Astrocyte (in vitro differentiated cells and primary cell): ENCODE measurements at regions not wholly inside any gene's neighbourhood (a gene's known extent, or its start where the extent isn't known, plus 50 kb on each side); places are given as distances from the start of the nearest gene placed in this dataset.
A peak's percentile ranks its signal among the peaks of the same experiment; 100 is the strongest.

Experiments used
- DNase-seq: peaks from one replicate; pipeline ENCODE4 v3.0.0-alpha.2; 2010; ENCODE audit warnings: low read depth
- FAIRE-seq: peaks from 2 replicates; lab custom pipeline; 2011; peaks lifted over from hg19 to GRCh38; lab: Jason Lieb, UNC
- H2AFZ ChIP-seq: 2 replicates; pipeline ENCODE4 v1.6.0; 2012; ENCODE audit warnings: low read depth, low read length, inconsistent platforms
- H3K27ac ChIP-seq: 2 replicates; pipeline ENCODE4 v1.5.1; 2011; ENCODE audit warnings: low read depth, low read length, inconsistent platforms
- H3K27me3 ChIP-seq: 2 replicates; pipeline ENCODE4 v1.6.0; 2011; ENCODE audit warnings: low read length, inconsistent platforms; ENCODE audit not compliant: insufficient read depth
- H3K36me3 ChIP-seq: 2 replicates; pipeline ENCODE4 v1.5.1; 2011; ENCODE audit warnings: low read length, inconsistent platforms; ENCODE audit not compliant: insufficient read depth
- H3K4me1 ChIP-seq: 2 replicates; pipeline ENCODE4 v1.5.1; 2011; ENCODE audit warnings: low read length, inconsistent platforms; ENCODE audit not compliant: insufficient read depth
- H3K4me2 ChIP-seq: 2 replicates; pipeline ENCODE4 v1.6.0; 2012; ENCODE audit warnings: low read length, inconsistent platforms
- H3K4me3 ChIP-seq: 2 replicates; pipeline ENCODE4 v1.5.1; 2011; ENCODE audit warnings: low read depth, mild to moderate bottlenecking, low read length, inconsistent platforms; ENCODE audit not compliant: insufficient read depth
- H3K79me2 ChIP-seq: 2 replicates; pipeline ENCODE4 v1.6.0; 2012; ENCODE audit warnings: mild to moderate bottlenecking, low read length, inconsistent platforms; ENCODE audit not compliant: insufficient read depth
- H3K9ac ChIP-seq: 2 replicates; pipeline ENCODE4 v1.6.0; 2012; ENCODE audit warnings: mild to moderate bottlenecking, low read length, inconsistent platforms
- H3K9me3 ChIP-seq: 2 replicates; pipeline ENCODE4 v1.5.1; 2012; ENCODE audit warnings: low read depth, mild to moderate bottlenecking, low read length, inconsistent platforms; ENCODE audit not compliant: insufficient read depth
- H4K20me1 ChIP-seq: 2 replicates; pipeline ENCODE4 v1.6.0; 2012; ENCODE audit warnings: low read length, inconsistent platforms; ENCODE audit not compliant: insufficient read depth
- H3K27ac Mint-ChIP-seq: one replicate; pipeline ENCODE4 v1.8.0; 2021; ENCODE audit warnings: mild to moderate bottlenecking, mixed read lengths; ENCODE audit not compliant: unreplicated experiment
- H3K27me3 Mint-ChIP-seq: one replicate; pipeline ENCODE4 v1.8.0; 2021; ENCODE audit warnings: low read depth, mixed read lengths; ENCODE audit not compliant: unreplicated experiment
- H3K36me3 Mint-ChIP-seq: one replicate; pipeline ENCODE4 v1.8.0; 2021; ENCODE audit warnings: low read depth, mixed read lengths; ENCODE audit not compliant: unreplicated experiment
- H3K4me1 Mint-ChIP-seq: one replicate; pipeline ENCODE4 v1.8.0; 2021; ENCODE audit warnings: low read depth, mixed read lengths; ENCODE audit not compliant: unreplicated experiment
- H3K4me3 Mint-ChIP-seq: one replicate; pipeline ENCODE4 v1.8.0; 2021; ENCODE audit warnings: mild to moderate bottlenecking, moderate library complexity, mixed read lengths; ENCODE audit not compliant: unreplicated experiment
- H3K9me3 Mint-ChIP-seq: one replicate; pipeline ENCODE4 v1.8.0; 2021; ENCODE audit warnings: mild to moderate bottlenecking, mixed read lengths; ENCODE audit not compliant: unreplicated experiment
- CTCF ChIP-seq: IDR thresholded peaks from 2 replicates; pipeline ENCODE4 v1.5.1; 2011; ENCODE audit warnings: low read depth, mild to moderate bottlenecking, inconsistent platforms, low read length, moderate library complexity; ENCODE audit not compliant: insufficient read depth
- EZH2 ChIP-seq: IDR thresholded peaks from 2 replicates; pipeline ENCODE4 v1.6.1; 2012; ENCODE audit warnings: mild to moderate bottlenecking, low read length, inconsistent platforms; ENCODE audit not compliant: insufficient read depth

- TF ChIP-seq CTCF (no peak), EZH2 (no peak)
- H3K9me3 ChIP-seq = no peaks in the 10 kb centered on the region
- Mint-ChIP-seq H3K27ac (no peak overlapping the region), H3K4me3 (no peak overlapping the region), H3K4me1 (peaks cover 3% of the 10 kb centered on the region), H3K27me3 (no peaks in the 10 kb centered on the region), H3K36me3 (peaks cover 9% of the 10 kb centered on the region), H3K9me3 (peaks cover 19% of the 10 kb centered on the region)
- no peaks in the 10 kb centered on the region for H3K36me3 ChIP-seq
- H3K27ac ChIP-seq = no peak overlapping the region
- no peak overlapping the region for H2AFZ ChIP-seq
- DNase-seq (peak; percentile 48), FAIRE-seq (no peak)
- no peak overlapping the region for H3K9ac ChIP-seq
- H3K27me3 ChIP-seq = no peaks in the 10 kb centered on the region
- no peaks in the 10 kb centered on the region for H3K4me1 ChIP-seq
- no peaks in the 10 kb centered on the region for H4K20me1 ChIP-seq
- H3K4me2 ChIP-seq = no peak overlapping the region
- no peaks in the 10 kb centered on the region for H3K79me2 ChIP-seq
- H3K4me3 ChIP-seq = no peak overlapping the region
Observed at GRCh38 chr10:21424459-21424861, 101.0 kb downstream of the SKIDA1 start.

- no peaks in the 10 kb centered on the region for H4K20me1 ChIP-seq
- DNase-seq (no peak), FAIRE-seq (no peak)
- H3K36me3 ChIP-seq = no peaks in the 10 kb centered on the region
- no peak overlapping the region for H3K4me2 ChIP-seq
- H3K9me3 ChIP-seq = no peaks in the 10 kb centered on the region
- no peak overlapping the region for H2AFZ ChIP-seq
- no peaks in the 10 kb centered on the region for H3K79me2 ChIP-seq
- Mint-ChIP-seq H3K27me3 (no peaks in the 10 kb centered on the region), H3K4me3 (no peak overlapping the region), H3K4me1 (peaks cover 3% of the 10 kb centered on the region), H3K9me3 (peaks cover 19% of the 10 kb centered on the region), H3K27ac (no peak overlapping the region), H3K36me3 (peaks cover 9% of the 10 kb centered on the region)
- H3K4me1 ChIP-seq = no peaks in the 10 kb centered on the region
- no peak for TF ChIP-seq EZH2
- TF ChIP-seq CTCF = no peak
- no peak overlapping the region for H3K9ac ChIP-seq
- no peak overlapping the region for H3K27ac ChIP-seq
- no peaks in the 10 kb centered on the region for H3K27me3 ChIP-seq
- no peak overlapping the region for H3K4me3 ChIP-seq
Observed at GRCh38 chr10:21423850-21424249, 101.6 kb downstream of the SKIDA1 start.

GRCh38 chr10:21423338-21423737 lies 102.1 kb downstream of the SKIDA1 start:
- H3K9me3 Mint-ChIP-seq = peaks cover 17% of the 10 kb centered on the region
- no peak overlapping the region for H3K4me3 ChIP-seq
- no peak overlapping the region for H3K27ac ChIP-seq
- H3K27ac Mint-ChIP-seq = no peak overlapping the region
- H3K4me1 ChIP-seq = no peaks in the 10 kb centered on the region
- no peak for DNase-seq
- H2AFZ ChIP-seq = no peak overlapping the region
- no peak overlapping the region for H3K4me3 Mint-ChIP-seq
- no peaks in the 10 kb centered on the region for H4K20me1 ChIP-seq
- H3K9me3 ChIP-seq = no peaks in the 10 kb centered on the region
- no peaks in the 10 kb centered on the region for H3K27me3 Mint-ChIP-seq
- H3K36me3 Mint-ChIP-seq = peaks cover 9% of the 10 kb centered on the region
- H3K9ac ChIP-seq = no peak overlapping the region
- no peaks in the 10 kb centered on the region for H3K79me2 ChIP-seq
- TF ChIP-seq EZH2 (no peak), CTCF (no peak)
- H3K4me1 Mint-ChIP-seq = peaks cover 3% of the 10 kb centered on the region
- no peak overlapping the region for H3K4me2 ChIP-seq
- H3K36me3 ChIP-seq = no peaks in the 10 kb centered on the region
- FAIRE-seq = no peak
- H3K27me3 ChIP-seq = no peaks in the 10 kb centered on the region
